H1 (cell line): ENCODE measurements at regions not wholly inside any gene's neighbourhood (a gene's known extent, or its start where the extent isn't known, plus 50 kb on each side); places are given as distances from the start of the nearest gene placed in this dataset.

Source experiments
- CTCF ChIA-PET: fragments of 300-600 bp; sonication (Branson Sonifier 250); formaldehyde crosslinking; loops from one replicate; lab custom pipeline; 2021; ENCODE audit not compliant: partially characterized antibody; lab: Charles Lee
- POLR2A ChIA-PET: fragments of 300-600 bp; sonication (Branson Sonifier 250); formaldehyde crosslinking; loops from one replicate; lab custom pipeline; 2021; ENCODE audit warnings: inconsistent platforms; ENCODE audit not compliant: partially characterized antibody; lab: Charles Lee
- DNase-seq, 2 experiments: peaks; one replicate each; pipeline versions ENCODE4 v3.0.0 to v3.0.0-alpha.2; 2010 to 2022; ENCODE audit warnings: low spot score in 2 of 2, low read depth in 1 of 2, mixed read lengths in 1 of 2
- FAIRE-seq: peaks from 2 replicates; lab custom pipeline; 2011; peaks lifted over from hg19 to GRCh38; lab: Jason Lieb, UNC
- H2AFZ ChIP-seq: 2 replicates; pipeline ENCODE4 v1.8.1; 2012; ENCODE audit warnings: low read length, inconsistent platforms
- H2AK5ac ChIP-seq: 2 replicates; pipeline ENCODE4 v1.6.1; 2013; ENCODE audit warnings: low read depth, low read length
- H2BK120ac ChIP-seq: replicated peaks from 2 replicates; pipeline ENCODE3; 2013; ENCODE audit warnings: low read depth, low read length, inconsistent platforms
- H2BK12ac ChIP-seq: 2 replicates; pipeline ENCODE4 v1.6.1; 2013; ENCODE audit warnings: low read depth, low read length
- H2BK15ac ChIP-seq: 2 replicates; pipeline ENCODE4 v1.6.1; 2013; ENCODE audit warnings: low read length
- H2BK20ac ChIP-seq: 2 replicates; pipeline ENCODE4 v1.6.1; 2013; ENCODE audit warnings: low read length
- H2BK5ac ChIP-seq: 2 replicates; pipeline ENCODE4 v1.6.1; 2013; ENCODE audit warnings: low read depth, low read length
- H3K14ac ChIP-seq: 2 replicates; pipeline ENCODE4 v1.6.1; 2013; ENCODE audit warnings: inconsistent platforms; ENCODE audit not compliant: insufficient read length
- H3K18ac ChIP-seq: 2 replicates; pipeline ENCODE4 v1.6.1; 2013; ENCODE audit warnings: low read length; ENCODE audit errors: extremely low read depth
- H3K23ac ChIP-seq: 2 replicates; pipeline ENCODE4 v1.6.1; 2013; ENCODE audit warnings: inconsistent platforms; ENCODE audit not compliant: insufficient read length
- H3K23me2 ChIP-seq: 2 replicates; pipeline ENCODE4 v1.6.1; 2013; ENCODE audit warnings: low read depth, low read length
- H3K27ac ChIP-seq: 2 replicates; pipeline ENCODE4 v1.6.1; 2011; ENCODE audit warnings: low read depth, low read length, inconsistent platforms
- H3K27me3 ChIP-seq, 4 experiments: replicated peaks in 1 of 4; 1 replicate in 1 of 4; 2 replicates in 3 of 4; pipeline versions ENCODE4 v1.6.1 to v1.8.1; 2011 to 2013; ENCODE audit warnings: low read length in 3 of 4, mild to moderate bottlenecking in 3 of 4, inconsistent platforms in 2 of 4, mixed read lengths in 2 of 4, moderate library complexity in 1 of 4; ENCODE audit not compliant: control insufficient read depth in 3 of 4, insufficient read depth in 3 of 4; ENCODE audit errors: extremely low read depth in 1 of 4
- H3K36me3 ChIP-seq, 4 experiments: 2 replicates each; pipeline versions ENCODE4 v1.6.1 to v1.8.1; 2011 to 2013; ENCODE audit warnings: mild to moderate bottlenecking in 4 of 4, low read length in 3 of 4, moderate library complexity in 2 of 4, control low read depth in 1 of 4, inconsistent platforms in 1 of 4; ENCODE audit not compliant: insufficient read depth in 4 of 4, control insufficient read depth in 2 of 4
- H3K4ac ChIP-seq: replicated peaks from 2 replicates; pipeline ENCODE3; 2013; ENCODE audit warnings: low read length, low read depth, mixed read lengths, inconsistent platforms; ENCODE audit not compliant: insufficient read length
- H3K4me1 ChIP-seq, 4 experiments: replicated peaks in 1 of 4; 1 replicate in 1 of 4; 2 replicates in 3 of 4; pipeline versions ENCODE4 v1.6.1 to v1.8.1; 2011 to 2013; ENCODE audit warnings: low read length in 3 of 4, inconsistent platforms in 2 of 4, mixed read lengths in 1 of 4; ENCODE audit not compliant: insufficient read depth in 4 of 4, control insufficient read depth in 3 of 4
- H3K4me2 ChIP-seq, 2 experiments: 2 replicates each; pipeline versions ENCODE4 v1.6.1 to v1.8.1; 2011 to 2013; ENCODE audit warnings: low read depth in 2 of 2, low read length in 2 of 2, control low read depth in 1 of 2, inconsistent platforms in 1 of 2, mild to moderate bottlenecking in 1 of 2; ENCODE audit not compliant: insufficient read depth in 1 of 2
- H3K4me3 ChIP-seq, 4 experiments: fragments of 200-600, 300-600 bp in 1 of 4; sonication (generic), shearing (Covaris generic), sonication (Bioruptor Twin) in 1 of 4; 2 replicates each; pipeline versions ENCODE4 v1.5.1 to v1.8.1; 2011 to 2016; ENCODE audit warnings: low read length in 4 of 4, low read depth in 3 of 4, control low read depth in 2 of 4, inconsistent platforms in 2 of 4, mild to moderate bottlenecking in 2 of 4, mixed read lengths in 1 of 4, moderate library complexity in 1 of 4; ENCODE audit not compliant: insufficient read depth in 2 of 4; ENCODE audit errors: extremely low read depth in 1 of 4
- H3K56ac ChIP-seq: replicated peaks from 2 replicates; pipeline ENCODE3; 2013; ENCODE audit warnings: low read depth, mild to moderate bottlenecking, mixed read lengths, low read length, inconsistent platforms; ENCODE audit not compliant: insufficient read length
- H3K79me1 ChIP-seq: 2 replicates; pipeline ENCODE4 v1.6.1; 2013; ENCODE audit warnings: low read depth, low read length, control low read depth
- H3K79me2 ChIP-seq, 2 experiments: 2 replicates each; pipeline versions ENCODE4 v1.6.1 to v1.8.1; 2012 to 2013; ENCODE audit warnings: low read length in 2 of 2, mild to moderate bottlenecking in 2 of 2, inconsistent platforms in 1 of 2; ENCODE audit not compliant: insufficient read depth in 2 of 2, control insufficient read depth in 1 of 2
- H3K9ac ChIP-seq, 4 experiments: replicated peaks in 1 of 4; 1 replicate in 1 of 4; 2 replicates in 3 of 4; pipeline versions ENCODE4 v1.6.1 to v1.8.1; 2011 to 2013; ENCODE audit warnings: low read depth in 3 of 4, low read length in 3 of 4, control low read depth in 2 of 4, mild to moderate bottlenecking in 2 of 4, moderate library complexity in 2 of 4, inconsistent platforms in 1 of 4; ENCODE audit errors: extremely low read depth in 1 of 4
- H3K9me3 ChIP-seq, 2 experiments: 2 replicates each; pipeline versions ENCODE4 v1.6.1 to v1.8.1; 2012 to 2013; ENCODE audit warnings: mild to moderate bottlenecking in 2 of 2, moderate library complexity in 2 of 2, control low read depth in 1 of 2, inconsistent platforms in 1 of 2, low read depth in 1 of 2, low read length in 1 of 2, mixed read lengths in 1 of 2; ENCODE audit not compliant: insufficient read depth in 2 of 2
- H4K20me1 ChIP-seq, 2 experiments: replicated peaks in 1 of 2; 2 replicates each; pipeline versions ENCODE3 to v1.8.1; 2011 to 2013; ENCODE audit warnings: inconsistent platforms in 2 of 2, low read length in 2 of 2, mild to moderate bottlenecking in 1 of 2; ENCODE audit not compliant: insufficient read depth in 2 of 2, control insufficient read depth in 1 of 2
- H4K5ac ChIP-seq: 2 replicates; pipeline ENCODE4 v1.6.1; 2013; ENCODE audit warnings: low read length, low read depth, mixed read lengths, inconsistent platforms; ENCODE audit not compliant: insufficient read length
- H4K8ac ChIP-seq: 2 replicates; pipeline ENCODE4 v1.8.0; 2013; ENCODE audit warnings: mild to moderate bottlenecking, moderate library complexity, low read length, inconsistent platforms; ENCODE audit not compliant: insufficient read depth; ENCODE audit errors: extremely low read depth
- H4K91ac ChIP-seq: replicated peaks from 2 replicates; pipeline ENCODE3; 2013; ENCODE audit warnings: low read length, mixed read lengths, inconsistent platforms; ENCODE audit not compliant: insufficient read length
- CTCF ChIP-seq, 3 experiments: IDR thresholded peaks; 1 replicate in 2 of 3; 2 replicates in 1 of 3; pipeline versions ENCODE4 v1.5.1 to v1.6.1; 2011; ENCODE audit warnings: low read length in 3 of 3, mild to moderate bottlenecking in 3 of 3, inconsistent platforms in 2 of 3, low read depth in 1 of 3, moderate library complexity in 1 of 3; ENCODE audit not compliant: insufficient read depth in 1 of 3; ENCODE audit errors: control extremely low read depth in 1 of 3
- E2F6 ChIP-seq: IDR thresholded peaks from 2 replicates; pipeline ENCODE4 v1.6.1; 2012; ENCODE audit warnings: inconsistent platforms
- EP300 ChIP-seq, 2 experiments: IDR thresholded peaks; 1 replicate in 1 of 2; 2 replicates in 1 of 2; pipeline ENCODE4 v1.6.1; 2011 to 2012; ENCODE audit warnings: low read depth in 2 of 2, low read length in 2 of 2, mild to moderate bottlenecking in 2 of 2, borderline replicate concordance in 1 of 2, inconsistent platforms in 1 of 2, moderate library complexity in 1 of 2
- KDM5A ChIP-seq: fragments of 200-600 bp; IDR thresholded peaks from 2 replicates; pipeline ENCODE4 v1.7.1; 2012; ENCODE audit warnings: mild to moderate bottlenecking, low read length, inconsistent platforms, mixed read lengths
- RNF2 ChIP-seq: fragments of 200-900, 300-1000 bp; sonication (generic); IDR thresholded peaks from 2 replicates; pipeline ENCODE4 v1.7.1; 2016; ENCODE audit warnings: borderline replicate concordance, low read depth, mild to moderate bottlenecking, antibody characterized with exemption, low read length; ENCODE audit not compliant: poor library complexity, severe bottlenecking; ENCODE audit errors: missing control alignments
- TAF7 ChIP-seq: optimal IDR thresholded peaks from 2 replicates; pipeline ENCODE3; 2011; ENCODE audit warnings: low read depth, mild to moderate bottlenecking, inconsistent platforms, low read length, moderate library complexity, borderline replicate concordance
- TCF12 ChIP-seq: IDR thresholded peaks from 2 replicates; pipeline ENCODE4 v1.6.1; 2011; ENCODE audit warnings: low read depth, mild to moderate bottlenecking, low read length
- WGBS, 2 experiments: shearing (Covaris generic) in 1 of 2; methylation state at CpG; one replicate each; pipeline versions ENCODE4 v1.1.6 to v1.1.7; 2013 to 2015; ENCODE audit warnings: low lambda C conversion rate in 2 of 2, mixed read lengths in 2 of 2, inconsistent platforms in 1 of 2, low coverage in 1 of 2, missing lambda C conversion rate in 1 of 2; ENCODE audit not compliant: insufficient replicate concordance in 2 of 2, insufficient coverage in 1 of 2, insufficient read length in 1 of 2; ENCODE audit errors: extremely low coverage in 1 of 2, missing lambda C conversion rate in 1 of 2; 5-methylcytosine and 5-hydroxymethylcytosine counted together
- TF ChIP-seq, protein P1 (sequence below): IDR thresholded peaks from 2 replicates; pipeline ENCODE4 v1.6.1; 2011; ENCODE audit warnings: low read length, improper control_type of control experiment
- TF ChIP-seq, protein P2 (sequence below): IDR thresholded peaks from 2 replicates; pipeline ENCODE4 v1.6.1; 2012; ENCODE audit warnings: inconsistent platforms

DNA sequence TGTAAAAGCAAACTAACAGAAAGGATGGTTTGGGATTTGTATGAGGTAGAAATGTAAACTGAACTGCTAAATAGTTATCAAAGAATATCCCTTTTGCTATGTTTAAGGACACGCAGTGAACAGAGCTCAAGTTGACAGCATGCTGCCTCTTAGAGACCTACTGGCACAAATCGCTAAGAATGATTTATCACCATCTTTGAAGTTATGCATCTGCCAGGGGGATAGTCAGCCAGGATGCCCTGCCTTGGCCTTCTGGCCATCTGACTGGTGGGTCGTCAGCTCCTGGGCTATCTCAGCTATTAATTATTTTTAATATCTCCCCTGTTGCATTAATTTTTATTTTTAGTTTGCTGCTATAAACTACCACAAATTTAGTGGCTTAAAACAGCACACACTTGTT is 334.8 kb upstream of the KAZN start:
- Histone ChIP-seq H2BK5ac (no peak overlapping the region), H4K91ac (no peak overlapping the region), H4K20me1 (no peaks in the 10 kb centered on the region), H2BK120ac (no peak overlapping the region), H3K79me1 (no peaks in the 10 kb centered on the region), H2BK15ac (no peak overlapping the region), H3K23me2 (no peaks in the 10 kb centered on the region), H3K27me3 (peaks cover 0 to 2% (median 0%) of the 10 kb centered on the region in 4 experiments; a peak in 1 of 7 replicates), H3K27ac (no peak overlapping the region), H2AFZ (no peak overlapping the region), H3K9ac (no peak overlapping the region), H3K4ac (no peak overlapping the region), H3K4me2 (no peak overlapping the region), H3K4me3 (no peak overlapping the region), H3K23ac (no peak overlapping the region), H4K8ac (no peak overlapping the region), H3K4me1 (no peaks in the 10 kb centered on the region), H3K56ac (no peak overlapping the region), H3K79me2 (no peaks in the 10 kb centered on the region), H3K14ac (no peak overlapping the region), H3K18ac (no peak overlapping the region), H2BK20ac (no peak overlapping the region), H2AK5ac (no peak overlapping the region), H3K36me3 (no peaks in the 10 kb centered on the region), H3K9me3 (no peaks in the 10 kb centered on the region), H4K5ac (no peak overlapping the region), H2BK12ac (no peak overlapping the region)
- DNase-seq: no peak
- POLR2A ChIA-PET: no interaction called here
- CTCF ChIA-PET: interaction anchor here (1.0 to 2.3 kb wide), 2 partner anchors 10 to 17 kb away, joined by 3 to 10 read pairs; no protein-coding TSS in a partner anchor
- FAIRE-seq: no peak
- 96% methylated on average over 3 of the region's 3 CpGs; no CpG with 5 or more reads in 1 of the 2 experiments for WGBS, 2 experiments
- TF ChIP-seq KDM5A (no peak), TAF7 (no peak), RNF2 (no peak), EP300 (IDR thresholded peaks at IDR 0.05; ENCODE audit: borderline replicate concordance in 1 of 2, low read depth in 2 of 2, low read length in 2 of 2) (no peak), CTCF (IDR thresholded peaks at IDR 0.05; ENCODE audit: control extremely low read depth in 1 of 3, insufficient read depth in 1 of 3, low read depth in 1 of 3, low read length in 3 of 3) (no peak), E2F6 (no peak), TCF12 (no peak)
- TF ChIP-seq, protein P1, sequence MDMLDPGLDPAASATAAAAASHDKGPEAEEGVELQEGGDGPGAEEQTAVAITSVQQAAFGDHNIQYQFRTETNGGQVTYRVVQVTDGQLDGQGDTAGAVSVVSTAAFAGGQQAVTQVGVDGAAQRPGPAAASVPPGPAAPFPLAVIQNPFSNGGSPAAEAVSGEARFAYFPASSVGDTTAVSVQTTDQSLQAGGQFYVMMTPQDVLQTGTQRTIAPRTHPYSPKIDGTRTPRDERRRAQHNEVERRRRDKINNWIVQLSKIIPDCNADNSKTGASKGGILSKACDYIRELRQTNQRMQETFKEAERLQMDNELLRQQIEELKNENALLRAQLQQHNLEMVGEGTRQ: no peak
- TF ChIP-seq, protein P2, sequence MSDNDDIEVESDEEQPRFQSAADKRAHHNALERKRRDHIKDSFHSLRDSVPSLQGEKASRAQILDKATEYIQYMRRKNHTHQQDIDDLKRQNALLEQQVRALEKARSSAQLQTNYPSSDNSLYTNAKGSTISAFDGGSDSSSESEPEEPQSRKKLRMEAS: no peak
